Activated CD8-positive, alpha-beta T cell treated with anti-CD3 and anti-CD28 coated beads for 36 hours (primary cell): ENCODE measurements at regions not wholly inside any gene's neighbourhood (a gene's known extent, or its start where the extent isn't known, plus 50 kb on each side); places are given as distances from the start of the nearest gene placed in this dataset.

Experiments
- ATAC-seq: fragments of 200-7000 bp; cut with Tn5 transposase; one replicate; pipeline ENCODE4 v1.10.0; 2021; ENCODE audit warnings: mild to moderate bottlenecking, moderate library complexity
- CTCF ChIA-PET: fragments of 350-600 bp; sonication (Branson Sonifier 250); formaldehyde crosslinking; loops from one replicate; lab custom pipeline; 2021; ENCODE audit warnings: antibody characterized with exemption; lab: Charles Lee
- POLR2A ChIA-PET: fragments of 350-600 bp; sonication (Branson Sonifier 250); formaldehyde crosslinking; loops from one replicate; lab custom pipeline; 2021; ENCODE audit warnings: antibody characterized with exemption; lab: Charles Lee
- DNase-seq: peaks from one replicate; pipeline ENCODE4 v3.0.0-alpha.2; 2020
- H3K27ac Mint-ChIP-seq: one replicate; pipeline ENCODE4 v1.8.0; 2021; ENCODE audit warnings: mild to moderate bottlenecking, mixed read lengths
- H3K27me3 Mint-ChIP-seq: one replicate; pipeline ENCODE4 v1.8.0; 2021; ENCODE audit warnings: mixed read lengths
- H3K36me3 Mint-ChIP-seq: one replicate; pipeline ENCODE4 v1.8.0; 2021; ENCODE audit warnings: low read depth, mixed read lengths
- H3K4me1 Mint-ChIP-seq: one replicate; pipeline ENCODE4 v1.8.0; 2021; ENCODE audit warnings: low read depth, mixed read lengths
- H3K4me3 Mint-ChIP-seq: one replicate; pipeline ENCODE4 v1.8.0; 2021; ENCODE audit warnings: mild to moderate bottlenecking, moderate library complexity, mixed read lengths
- H3K9me3 Mint-ChIP-seq: one replicate; pipeline ENCODE4 v1.8.0; 2021; ENCODE audit warnings: mixed read lengths
- CTCF ChIP-seq: fragments of 200-600 bp; IDR thresholded peaks from one replicate; pipeline ENCODE4 v1.8.0; 2022; ENCODE audit warnings: antibody characterized with exemption, mild to moderate bottlenecking
- intact Hi-C: fragments of 100-400 bp; cut with micrococcal nuclease; formaldehyde crosslinking; loops from one replicate; pipeline ENCODE4 v1.10.0; 2022

DNA sequence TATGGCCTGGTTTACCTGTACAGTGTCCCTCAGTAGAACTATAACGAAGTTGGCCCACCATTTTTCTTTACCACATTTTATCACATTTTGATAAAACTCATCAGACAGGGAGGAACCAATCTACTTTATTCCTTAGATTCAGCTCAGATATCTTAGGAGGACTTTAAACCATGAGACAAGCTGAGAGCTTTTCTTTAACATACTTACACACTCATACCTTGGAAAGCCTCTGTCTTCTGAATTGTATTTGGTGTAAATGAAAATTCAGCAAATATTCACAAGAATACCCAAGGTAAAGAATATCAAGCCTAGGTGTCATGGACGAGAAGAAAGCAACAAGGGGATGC lies 313.2 kb downstream of the ENC1 start:
- intact Hi-C loops: no loop called here
- Mint-ChIP-seq H3K9me3 (no peaks in the 10 kb centered on the region), H3K4me3 (no peak overlapping the region), H3K4me1 (peaks cover 20% of the 10 kb centered on the region), H3K27ac (no peak overlapping the region), H3K27me3 (peaks cover 38% of the 10 kb centered on the region), H3K36me3 (no peaks in the 10 kb centered on the region)
- ChIA-PET POLR2A (no interaction called here), CTCF (no interaction called here)
- ATAC-seq: no peak
- TF ChIP-seq CTCF: no peak
- DNase-seq: no peak

- intact Hi-C loops: no loop called here
- CTCF ChIA-PET: no interaction called here
- H3K27me3 Mint-ChIP-seq: peaks cover 40% of the 10 kb centered on the region
- H3K4me3 Mint-ChIP-seq: no peak overlapping the region
- no peak for TF ChIP-seq CTCF
- no peaks in the 10 kb centered on the region for H3K36me3 Mint-ChIP-seq
- POLR2A ChIA-PET: interaction anchor here (1.0 kb wide), 1 partner anchor 21 kb away, joined by 3 read pairs; no protein-coding TSS in a partner anchor
- H3K9me3 Mint-ChIP-seq: no peaks in the 10 kb centered on the region
- DNase-seq: peak; percentile 92
- no peak overlapping the region for H3K27ac Mint-ChIP-seq
- ATAC-seq: peak; percentile 85
- H3K4me1 Mint-ChIP-seq: peaks cover 20% of the 10 kb centered on the region
Observed at GRCh38 chr5:74326571-74327338, 313.8 kb downstream of the ENC1 start.

GRCh38 chr5:74325866-74326265 lies 314.7 kb downstream of the ENC1 start:
- Mint-ChIP-seq H3K4me3 (no peak overlapping the region), H3K27me3 (peaks cover 38% of the 10 kb centered on the region), H3K9me3 (no peaks in the 10 kb centered on the region), H3K36me3 (no peaks in the 10 kb centered on the region), H3K4me1 (peaks cover 20% of the 10 kb centered on the region), H3K27ac (no peak overlapping the region)
- intact Hi-C loops: no loop called here
- POLR2A ChIA-PET: interaction anchor here (1.0 kb wide), 1 partner anchor 20 kb away, joined by 3 read pairs; no protein-coding TSS in a partner anchor
- CTCF ChIA-PET: interaction anchor here (0.7 kb wide), 1 partner anchor 1192 kb away, joined by 3 read pairs; no protein-coding TSS in a partner anchor
- ATAC-seq (no peak), DNase-seq (no peak)
- no peak for TF ChIP-seq CTCF

DNA sequence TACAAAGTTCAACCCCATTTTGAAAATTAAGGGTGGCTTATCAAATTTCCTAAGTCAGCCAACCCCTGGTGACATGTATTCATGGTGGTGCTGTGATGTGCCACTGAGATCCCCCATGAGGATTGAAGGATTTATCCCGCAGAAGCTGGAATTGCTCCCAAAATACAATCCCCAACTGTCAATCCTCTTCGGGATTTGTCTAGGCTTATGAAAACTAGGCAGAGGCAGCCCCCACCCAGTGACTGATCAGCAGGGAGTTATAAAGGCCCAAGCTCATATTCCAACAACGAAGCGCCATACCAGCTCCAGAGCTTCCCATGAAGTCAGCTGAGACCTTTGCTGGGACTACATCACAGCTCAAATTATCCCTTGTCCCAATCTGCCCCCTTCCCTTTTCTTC lies 316.0 kb downstream of the ENC1 start:
- peaks cover 31% of the 10 kb centered on the region for H3K27me3 Mint-ChIP-seq
- no peaks in the 10 kb centered on the region for H3K9me3 Mint-ChIP-seq
- no peak for ATAC-seq
- H3K4me3 Mint-ChIP-seq: no peak overlapping the region
- peaks cover 20% of the 10 kb centered on the region for H3K4me1 Mint-ChIP-seq
- H3K27ac Mint-ChIP-seq: no peak overlapping the region
- intact Hi-C loops: no loop called here
- POLR2A ChIA-PET: no interaction called here
- H3K36me3 Mint-ChIP-seq: no peaks in the 10 kb centered on the region
- CTCF ChIA-PET: no interaction called here
- no peak for DNase-seq
- TF ChIP-seq CTCF: no peak

- CTCF ChIA-PET: no interaction called here
- H3K4me1 Mint-ChIP-seq: peaks cover 18% of the 10 kb centered on the region
- no peak overlapping the region for H3K4me3 Mint-ChIP-seq
- ATAC-seq (no peak), DNase-seq (no peak)
- no peaks in the 10 kb centered on the region for H3K36me3 Mint-ChIP-seq
- no peak for TF ChIP-seq CTCF
- intact Hi-C loops: no loop called here
- POLR2A ChIA-PET: interaction anchor here (0.9 kb wide), 1 partner anchor 16 kb away, joined by 3 read pairs; no protein-coding TSS in a partner anchor
- no peak overlapping the region for H3K27ac Mint-ChIP-seq
- no peaks in the 10 kb centered on the region for H3K9me3 Mint-ChIP-seq
- peaks cover 26% of the 10 kb centered on the region for H3K27me3 Mint-ChIP-seq
Observed at GRCh38 chr5:74322944-74323343, 317.6 kb downstream of the ENC1 start.
